NB4 (cell line): ENCODE measurements at regions not wholly inside any gene's neighbourhood (a gene's known extent, or its start where the extent isn't known, plus 50 kb on each side); places are given as distances from the start of the nearest gene placed in this dataset.

Source experiments
- CTCF ChIP-seq: IDR thresholded peaks from one replicate; pipeline ENCODE4 v1.5.1; 2012; ENCODE audit warnings: low read depth, low read length
- POLR2A ChIP-seq: IDR thresholded peaks from 2 replicates; pipeline ENCODE4 v1.6.1; 2011; ENCODE audit warnings: mild to moderate bottlenecking; ENCODE audit not compliant: insufficient read length; ENCODE audit errors: extremely low read depth

- TF ChIP-seq CTCF (no peak), POLR2A (no peak)
Measured at GRCh38 chr14:39733741-39734140, 301.5 kb upstream of the FBXO33 start.
